ENCODE measurements at regions not wholly inside any gene's neighbourhood (a gene's known extent, or its start where the extent isn't known, plus 50 kb on each side); places are given as distances from the start of the nearest gene placed in this dataset.
"Not testable (repeated sequence)": the region's sequence is repeated elsewhere in the genome, so short reads cannot be mapped to it uniquely, and the experiment has no call there.

DNA sequence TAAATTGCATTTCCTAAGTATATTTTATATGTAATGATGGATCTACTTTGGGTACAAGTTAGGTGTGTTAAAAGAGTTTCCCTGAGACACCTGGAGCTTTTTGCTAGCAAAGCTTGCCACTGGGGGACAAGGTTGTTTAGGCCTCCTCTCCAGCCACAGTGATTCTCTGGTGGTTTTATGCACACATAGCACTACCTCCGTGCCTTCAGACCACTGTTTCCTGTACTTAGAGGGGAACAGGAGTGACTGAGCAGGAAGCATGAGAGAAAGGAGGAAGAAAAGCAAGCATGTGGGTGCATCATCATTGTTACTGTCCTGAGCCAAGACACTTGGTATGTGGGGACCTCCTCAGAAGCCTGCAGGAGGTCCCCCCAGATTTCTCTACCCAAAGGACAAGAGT, 272.1 kb downstream of the RASEF start:
- no peak for DNase-seq (ENCODE audit: low spot score)

DNA sequence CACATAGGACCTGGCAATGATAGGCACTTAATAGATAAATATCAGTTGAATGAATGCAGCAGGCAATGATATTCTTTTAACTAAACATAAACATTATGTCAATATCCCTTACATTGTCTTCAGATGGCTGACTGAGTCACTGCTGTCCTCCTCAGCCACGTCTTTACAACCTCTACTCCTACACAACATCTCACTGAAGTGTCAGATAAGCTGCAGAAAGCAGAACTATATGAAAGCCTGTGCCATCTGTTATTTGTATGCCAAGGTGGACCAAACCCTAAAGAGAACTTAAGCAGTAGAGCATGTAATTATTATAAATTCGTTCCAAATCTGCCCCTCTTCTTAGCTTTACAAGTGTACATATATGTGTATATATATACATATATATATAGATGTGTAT, 271.2 kb downstream of the RASEF start:
- DNase-seq (ENCODE audit: low spot score), result no peak

DNA sequence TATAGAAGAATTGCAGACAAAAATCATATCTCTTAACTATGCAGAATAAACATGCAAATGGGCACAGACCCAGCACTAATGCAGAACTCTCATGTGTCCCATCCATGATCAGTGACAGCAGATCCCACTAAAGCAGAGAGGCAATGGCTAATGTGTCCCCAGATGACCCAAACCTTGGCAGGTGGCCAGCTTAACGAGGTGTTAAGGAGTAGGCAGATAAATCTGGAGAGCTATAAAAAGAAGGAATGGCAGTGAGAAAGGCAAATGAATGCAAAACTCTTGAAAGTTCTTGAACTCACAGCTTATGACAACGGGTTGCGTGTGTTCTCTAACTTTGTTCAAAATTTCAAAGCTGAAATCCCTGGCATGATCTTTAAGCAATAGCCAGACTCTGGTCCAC, 265.4 kb downstream of the RASEF start:
- no peak for DNase-seq (ENCODE audit: low spot score)

DNA sequence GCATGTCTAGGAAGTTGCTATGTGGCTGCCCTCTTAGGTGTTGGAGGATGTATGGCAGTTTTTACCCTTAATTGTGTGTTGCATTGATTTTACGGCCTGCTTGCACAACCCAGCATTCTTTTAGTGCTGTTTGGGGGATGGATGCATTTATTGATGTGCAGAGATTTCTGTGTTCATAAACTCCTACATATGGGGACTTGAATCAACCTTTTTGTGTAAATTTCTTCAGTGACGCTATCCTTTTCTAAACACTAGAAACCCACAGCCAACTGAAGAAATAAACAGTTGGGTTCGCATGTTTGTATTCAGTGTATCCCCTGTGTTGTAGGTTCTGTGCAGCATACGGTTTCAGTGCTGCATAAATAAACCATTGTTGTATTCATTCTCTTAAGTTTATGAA, 263.7 kb downstream of the RASEF start:
- no peak for DNase-seq (ENCODE audit: low spot score)

DNA sequence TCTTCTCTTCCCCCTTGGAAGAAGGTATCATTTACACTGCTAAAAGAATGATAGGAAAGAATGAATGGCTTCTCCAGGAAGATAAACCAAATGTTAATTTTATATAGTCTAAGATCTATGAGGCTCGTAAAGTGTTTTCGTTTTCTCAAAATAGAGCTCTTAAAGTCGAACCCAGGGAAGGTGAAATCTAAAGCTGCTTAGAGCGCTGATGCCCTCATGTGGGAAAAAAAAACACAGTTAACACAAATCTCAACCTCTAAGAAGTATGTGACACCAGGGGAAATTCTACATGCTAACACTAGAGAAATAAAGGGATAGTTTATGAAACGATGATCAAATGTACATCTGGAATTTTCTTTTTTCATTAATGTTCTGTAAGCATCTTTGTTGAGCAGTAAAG, 257.9 kb downstream of the RASEF start:
- no peak for DNase-seq (ENCODE audit: low spot score)

DNA sequence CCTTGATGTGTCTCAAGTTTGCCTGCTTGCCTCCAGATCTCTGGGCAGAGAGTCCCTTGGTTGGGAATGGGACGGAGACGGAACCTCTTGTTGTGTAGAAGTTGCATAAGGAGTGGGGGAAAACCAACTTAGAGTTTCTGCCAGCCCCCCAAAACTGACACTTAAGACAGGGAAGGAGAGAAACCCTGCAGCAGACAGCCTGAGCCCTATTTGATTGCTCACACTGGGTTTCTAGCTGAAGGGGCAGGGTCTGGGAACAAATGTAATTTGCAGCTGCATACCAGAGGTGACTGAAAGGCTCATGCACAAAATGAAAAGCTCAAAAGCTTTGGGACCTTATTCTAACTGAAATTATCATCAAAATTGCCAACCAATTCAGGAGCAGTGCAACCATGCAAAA, 254.5 kb downstream of the RASEF start:
- no peak for DNase-seq (ENCODE audit: low spot score)

DNA sequence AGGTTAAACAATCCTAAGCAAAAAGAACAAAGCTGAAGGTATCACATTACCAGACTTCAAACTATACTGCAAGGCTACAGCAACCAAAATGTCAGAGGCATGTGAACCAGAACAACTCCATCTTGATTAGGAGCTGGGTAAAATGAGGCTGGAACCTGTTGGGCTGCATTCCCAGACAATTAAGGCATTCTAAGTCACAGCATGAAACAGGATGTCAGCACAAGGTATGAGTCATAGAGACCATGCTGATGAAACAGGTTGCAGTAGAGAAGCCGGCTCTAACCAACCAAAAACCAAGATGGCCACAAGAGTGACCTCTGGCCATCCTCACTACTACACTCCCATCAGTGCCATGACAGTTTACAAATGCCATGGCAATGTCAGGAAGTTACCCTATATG, 252.0 kb downstream of the RASEF start:
- DNase-seq (ENCODE audit: low spot score), result no peak

DNA sequence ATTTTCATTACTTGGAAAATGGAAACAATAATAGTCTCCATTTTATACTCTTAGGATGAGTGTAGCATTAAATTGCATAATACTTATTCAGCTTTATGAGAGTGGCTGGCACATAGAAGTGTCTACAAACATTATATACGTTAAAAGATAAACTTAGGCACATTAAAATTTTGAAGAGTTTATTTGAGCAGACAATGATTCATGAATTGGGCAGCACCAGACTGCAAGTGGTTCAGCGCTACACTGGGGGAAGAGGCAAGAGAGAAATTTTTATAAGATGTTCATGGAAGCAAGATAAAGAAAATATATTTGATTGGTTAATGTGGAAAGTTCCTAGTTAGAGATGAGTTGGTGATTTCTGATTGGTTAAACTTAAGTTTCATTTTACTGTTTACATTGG, 243.7 kb downstream of the RASEF start:
- no peak for DNase-seq (ENCODE audit: low spot score)

DNA sequence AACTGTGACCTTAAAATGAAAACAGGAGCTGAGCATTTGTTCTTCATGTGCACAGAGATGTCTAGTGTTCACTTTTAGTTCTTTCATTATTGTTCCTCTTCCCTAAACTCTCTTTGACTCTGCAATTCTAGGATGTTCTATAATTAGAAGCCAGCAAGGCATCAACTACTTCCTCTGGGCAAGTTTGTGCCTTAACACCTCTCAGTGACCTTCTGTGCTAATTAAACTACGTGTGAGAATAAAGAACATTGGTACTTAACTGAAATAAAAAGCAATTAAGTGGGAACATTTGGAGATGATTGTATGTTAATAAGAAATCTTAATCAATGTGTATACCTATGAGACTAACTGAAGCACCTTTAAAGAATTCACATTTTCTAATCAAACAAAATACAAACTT, 242.8 kb downstream of the RASEF start:
- DNase-seq (ENCODE audit: low spot score), result no peak

DNA sequence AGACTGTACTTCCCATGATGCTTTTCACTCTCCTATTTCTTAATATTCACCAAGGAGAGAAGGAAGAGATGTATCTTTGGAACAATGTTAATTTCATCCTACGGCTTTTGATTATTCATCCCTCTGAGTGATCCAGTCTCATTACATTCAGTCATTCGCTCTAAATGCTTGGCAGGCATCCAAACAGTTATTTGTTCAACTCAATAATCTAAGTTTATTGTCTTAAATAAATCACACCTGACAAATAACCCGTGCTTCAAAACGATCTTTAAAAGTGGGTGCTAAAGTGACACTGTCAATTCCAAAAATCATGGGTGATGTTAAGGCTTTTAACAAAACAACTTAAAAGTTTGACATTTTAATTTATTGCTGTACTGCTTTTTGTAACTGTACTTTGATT, 233.1 kb downstream of the RASEF start:
- no peak for DNase-seq (ENCODE audit: low spot score)

DNA sequence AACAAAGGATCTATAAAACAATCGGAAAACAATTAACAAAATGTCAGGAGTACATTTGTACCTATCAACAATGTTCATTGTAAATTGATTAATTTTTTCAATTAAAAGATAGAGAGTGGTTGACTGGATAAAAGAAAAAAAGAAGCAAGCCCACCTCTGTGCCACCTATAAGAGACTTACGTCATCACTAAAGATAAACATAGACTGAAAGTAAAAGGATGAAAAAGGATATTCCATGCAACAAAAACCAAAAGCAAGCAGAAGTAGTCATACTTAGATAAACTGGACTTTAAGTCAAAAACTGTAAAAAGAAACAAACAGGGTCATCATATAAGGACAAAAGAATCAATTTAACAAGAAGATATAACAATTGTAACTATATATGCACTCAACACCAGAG, 197.4 kb downstream of the RASEF start:
- no peak for DNase-seq (ENCODE audit: low spot score)

DNA sequence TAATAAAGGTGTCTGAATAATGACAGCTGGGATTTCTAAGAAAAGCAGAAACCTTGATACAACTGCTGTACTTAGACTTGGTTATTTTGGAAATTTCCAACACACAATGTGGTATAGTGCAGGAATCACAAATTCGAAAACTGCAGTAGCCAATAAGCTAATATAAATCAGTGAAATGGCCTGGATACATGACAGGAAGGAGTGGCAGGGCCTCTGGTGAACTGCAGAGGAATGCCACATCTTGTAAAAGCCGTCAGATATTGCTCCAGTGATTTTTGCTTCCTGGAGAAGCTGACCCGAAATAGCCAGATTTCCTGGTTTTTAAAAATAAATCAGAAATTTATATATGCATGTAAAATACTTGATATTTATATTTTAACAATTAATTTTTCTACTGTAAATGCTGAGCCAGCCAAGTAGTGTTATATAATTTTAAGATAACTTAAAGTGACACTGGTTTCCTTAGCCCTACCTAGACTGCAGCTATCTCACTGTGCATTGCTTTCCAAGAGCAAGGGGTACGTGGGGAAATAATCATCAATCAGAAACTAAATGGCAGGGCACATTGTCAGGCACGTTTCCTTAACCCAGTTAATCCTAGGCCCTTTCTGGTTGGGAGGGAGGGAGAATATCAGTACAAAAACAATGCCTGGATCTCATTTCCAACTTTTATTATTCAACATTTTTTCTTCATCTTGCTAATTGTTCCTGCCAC, 182.4 kb downstream of the RASEF start:
- DNase-seq (ENCODE audit: low spot score), result no peak

DNA sequence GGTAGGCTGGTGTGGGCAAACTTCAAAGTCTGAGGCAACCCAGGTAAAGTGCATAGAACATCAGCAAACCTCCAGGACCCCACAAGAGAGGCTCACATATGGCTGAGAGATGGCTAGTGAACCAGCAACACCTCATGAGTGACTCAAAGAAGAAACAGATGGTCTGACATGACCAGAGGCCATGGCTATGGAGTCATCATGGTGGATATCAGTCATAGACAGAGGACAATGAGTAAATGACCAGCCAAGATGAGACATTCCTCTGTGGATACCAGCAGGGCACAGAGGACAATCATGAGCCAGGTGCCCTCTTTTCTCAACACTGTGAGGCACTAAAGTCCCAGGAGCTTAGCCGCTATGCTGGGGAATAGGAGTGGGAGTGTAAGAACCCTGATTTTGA, 180.8 kb downstream of the RASEF start:
- no peak for DNase-seq (ENCODE audit: low spot score)

DNA sequence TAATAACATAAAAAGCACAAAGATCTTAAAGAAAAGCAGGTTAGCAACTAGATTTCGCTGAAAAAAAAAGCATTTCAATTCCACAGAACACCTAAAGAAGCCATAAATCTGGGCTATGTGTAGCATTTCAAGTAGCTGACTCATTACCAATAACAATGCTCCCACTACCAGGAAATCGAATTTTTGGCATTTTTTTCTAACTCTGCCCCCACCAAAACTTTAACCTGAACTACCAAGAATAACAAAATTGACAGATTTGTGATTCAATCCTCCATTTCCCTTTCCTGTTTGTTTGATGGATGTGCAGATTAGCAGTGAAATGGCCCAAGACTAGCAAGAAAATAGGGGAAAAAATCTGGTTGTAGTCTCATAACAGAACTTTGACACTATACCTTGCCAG, 180.2 kb downstream of the RASEF start:
- no peak for DNase-seq (ENCODE audit: low spot score)

DNA sequence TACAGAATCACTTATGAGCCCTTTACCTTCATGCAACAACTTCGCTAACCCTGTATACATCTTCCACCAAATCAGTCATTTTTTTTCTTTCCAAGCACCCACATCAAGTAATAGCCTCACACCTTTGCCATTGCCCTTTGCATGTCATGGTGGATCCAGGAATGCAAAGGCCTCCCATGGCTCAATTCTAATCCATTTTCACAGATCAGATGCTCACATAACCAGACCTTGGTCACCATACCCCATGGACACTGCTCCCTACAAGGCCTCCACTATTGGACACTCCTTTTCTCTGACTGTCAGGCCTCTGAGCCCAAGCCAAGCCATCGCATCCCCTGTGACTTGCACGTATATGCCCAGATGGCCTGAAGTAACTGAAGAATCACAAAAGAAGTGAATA, 179.5 kb downstream of the RASEF start:
- DNase-seq (ENCODE audit: low spot score), result no peak

DNA sequence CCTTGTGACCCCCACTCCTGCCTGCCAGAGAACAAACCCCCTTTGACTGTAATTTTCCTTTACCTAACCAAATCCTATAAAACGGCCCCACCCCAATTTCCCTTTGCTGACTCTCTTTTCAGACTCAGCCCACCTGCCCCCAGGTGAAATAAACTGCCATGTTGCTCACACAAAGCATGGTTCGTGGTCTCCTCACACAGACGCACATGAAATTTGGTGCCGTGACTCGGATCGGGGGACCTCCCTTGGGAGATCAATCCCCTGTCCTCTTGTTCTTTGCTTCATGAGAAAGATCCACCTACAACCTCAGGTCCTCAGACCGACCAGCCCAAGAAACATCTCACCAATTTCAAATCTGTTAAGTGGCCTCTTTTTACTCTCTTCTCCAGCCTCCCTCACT, 179.0 kb downstream of the RASEF start:
- not testable (repeated sequence) for DNase-seq (ENCODE audit: low spot score)

DNA sequence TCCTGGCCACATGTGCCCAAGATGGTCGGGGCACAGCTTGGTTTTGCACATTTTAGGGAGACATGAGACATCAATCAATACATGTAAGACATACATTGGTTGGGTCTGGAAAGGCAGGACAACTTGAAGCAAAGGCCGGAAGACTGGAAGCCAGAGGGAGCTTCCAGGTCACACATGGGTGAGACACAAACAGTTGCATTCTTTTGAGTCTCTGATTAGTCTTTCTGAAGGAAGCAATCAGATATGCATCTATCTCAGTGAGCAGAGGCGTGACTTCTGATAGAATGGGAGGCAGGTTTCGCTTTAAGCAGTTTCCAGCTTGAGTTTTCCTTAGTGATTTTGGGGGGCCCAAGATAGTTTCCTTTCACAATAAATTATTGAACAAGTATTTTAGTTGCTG, 172.5 kb downstream of the RASEF start:
- no peak for DNase-seq (ENCODE audit: low spot score)

DNA sequence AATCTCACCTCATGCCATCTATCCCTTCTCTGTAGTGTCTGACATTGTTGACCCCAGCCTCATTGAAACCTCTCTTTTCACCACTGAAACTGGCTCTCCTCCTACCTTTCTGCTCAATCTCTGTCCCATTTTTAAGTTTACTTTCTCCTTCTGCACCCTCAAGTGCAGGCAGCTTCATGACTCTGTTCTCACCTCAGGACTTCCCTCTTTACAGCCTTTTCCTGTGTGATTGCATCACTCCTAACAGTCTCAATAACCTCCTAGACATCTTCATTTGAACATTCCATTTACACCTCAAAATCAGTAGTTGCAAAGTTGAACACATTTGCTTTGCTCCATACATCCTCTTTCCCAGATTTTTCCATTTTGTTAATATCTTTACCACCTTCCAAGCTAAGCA, 172.1 kb downstream of the RASEF start:
- no peak for DNase-seq (ENCODE audit: low spot score)

DNA sequence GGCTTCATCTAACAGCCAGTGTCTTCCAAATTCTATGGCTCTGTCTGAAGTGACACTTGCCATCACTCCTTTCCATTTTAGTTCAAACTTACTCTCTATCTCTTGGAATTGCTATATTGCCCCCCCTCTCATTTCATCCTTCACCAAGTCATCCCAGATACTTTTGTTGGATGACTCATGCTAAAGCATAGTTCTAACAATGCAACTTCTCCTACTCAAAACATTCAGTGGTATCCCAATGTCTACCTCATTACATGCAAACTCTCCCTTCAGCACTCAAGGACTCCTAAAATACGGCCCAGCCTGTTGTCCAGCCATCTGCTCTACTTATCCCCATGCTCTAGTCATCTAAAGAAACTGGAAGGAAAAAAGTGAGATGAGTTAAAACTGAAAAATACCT, 171.6 kb downstream of the RASEF start:
- DNase-seq (ENCODE audit: low spot score), result no peak

DNA sequence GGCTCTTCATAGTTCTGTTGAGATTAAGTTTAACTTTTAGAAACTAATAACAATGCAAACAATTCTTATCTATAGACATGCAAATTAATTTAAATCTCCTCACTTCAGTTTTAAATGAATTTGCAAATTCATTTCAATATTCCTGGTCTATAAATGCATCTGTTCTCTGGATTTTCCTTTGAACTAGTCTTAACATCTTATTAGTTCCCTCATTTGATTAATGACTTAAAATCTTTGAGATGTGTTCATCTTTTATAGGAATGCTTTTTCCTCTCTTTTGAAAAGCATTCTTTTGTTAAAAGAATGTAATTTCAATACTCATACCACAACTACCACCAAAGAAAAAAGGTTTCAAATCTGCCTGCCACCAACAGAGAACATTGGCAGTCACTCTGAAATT, 169.4 kb downstream of the RASEF start:
- no peak for DNase-seq (ENCODE audit: low spot score)

DNA sequence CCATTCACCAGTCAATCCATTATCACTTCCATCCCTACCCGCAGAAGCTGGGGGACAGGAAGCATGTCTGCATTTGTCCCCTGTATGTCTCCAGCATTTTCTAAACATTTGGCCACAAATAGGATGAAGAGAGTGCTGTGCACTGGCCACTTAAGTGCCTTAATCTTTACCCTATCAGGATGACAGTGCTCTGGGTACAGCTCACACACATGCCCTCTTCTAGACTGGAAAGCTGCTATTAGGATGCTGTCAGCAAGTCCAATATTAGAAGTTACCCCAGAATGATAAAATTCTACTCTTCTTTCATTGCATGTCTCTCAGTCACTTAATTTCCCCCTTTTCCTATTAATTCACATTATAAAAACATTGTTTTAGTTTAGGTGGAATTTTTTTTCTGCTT, 168.4 kb downstream of the RASEF start:
- no peak for DNase-seq (ENCODE audit: low spot score)

DNA sequence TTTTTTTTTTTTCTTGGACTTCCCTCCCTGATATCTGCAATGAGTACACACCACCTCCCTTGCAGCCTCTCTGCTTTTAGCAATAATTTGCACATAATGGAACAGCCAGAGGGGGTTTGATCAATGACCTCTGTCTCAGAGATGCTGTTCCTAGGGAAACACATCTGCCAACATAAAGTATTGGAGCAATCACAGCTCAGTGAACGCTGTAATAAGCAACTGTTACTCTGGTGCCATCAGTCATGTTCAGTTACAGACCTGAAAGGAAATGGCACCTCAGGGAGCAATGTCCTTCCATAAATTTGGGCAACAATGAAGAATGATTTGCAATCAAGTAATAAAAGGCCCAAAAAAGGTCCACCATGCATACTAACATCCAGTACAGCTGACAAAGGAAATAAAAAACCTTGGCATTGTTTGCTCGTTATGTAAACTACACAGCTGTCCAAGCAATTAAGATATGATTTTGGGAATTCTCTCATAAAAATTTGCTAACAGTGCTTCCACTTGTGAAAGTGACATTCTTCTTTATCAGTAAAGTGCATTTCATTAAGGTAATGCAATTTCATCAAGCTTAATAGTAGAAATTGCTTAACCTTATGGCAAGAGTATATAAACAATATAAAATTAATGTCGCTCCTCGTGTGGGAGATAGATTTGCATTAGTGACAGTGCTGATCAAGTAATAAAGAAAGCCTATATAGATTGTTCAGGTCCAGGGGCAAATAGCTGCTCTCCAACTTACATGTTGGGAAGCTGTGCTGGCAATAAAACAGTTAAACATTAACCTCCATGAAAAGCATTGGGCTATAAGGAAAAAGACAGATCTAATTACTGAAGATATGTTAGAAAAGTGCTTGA, 167.8 kb downstream of the RASEF start:
- DNase-seq (ENCODE audit: low spot score), result no peak

DNA sequence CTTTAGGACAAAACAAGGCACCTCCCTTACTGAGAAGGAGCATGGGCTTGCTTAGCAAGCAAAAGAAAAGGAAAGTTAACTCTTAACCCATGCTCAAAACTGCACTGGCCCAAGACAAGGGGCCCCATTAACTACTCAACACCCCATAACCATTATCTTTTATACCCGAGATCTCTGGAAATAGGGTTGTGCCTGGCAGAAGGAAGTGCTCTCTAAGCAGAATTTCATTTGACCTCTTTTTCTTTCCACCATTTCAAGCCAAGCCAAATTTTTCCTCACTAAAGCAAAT, 167.2 kb downstream of the RASEF start:
- DNase-seq (ENCODE audit: low spot score), result no peak

DNA sequence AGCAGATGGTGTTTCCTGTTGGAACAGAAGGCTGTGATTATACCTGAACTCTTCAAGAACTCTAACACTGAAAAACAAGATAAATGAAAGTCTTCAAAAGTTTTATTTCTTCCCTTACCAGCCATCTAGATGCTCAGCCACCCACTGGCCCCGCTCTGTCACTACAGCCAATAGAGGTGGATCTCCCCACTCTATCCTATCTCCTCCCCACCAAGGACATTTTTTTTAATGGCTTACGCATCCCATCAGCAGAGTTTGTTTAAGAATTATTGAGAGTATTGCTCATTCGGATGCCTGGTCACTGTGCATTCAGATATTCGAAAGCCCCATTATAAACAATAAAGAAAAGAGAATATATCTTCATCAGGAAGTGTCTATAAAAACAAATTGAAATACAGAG, 159.4 kb downstream of the RASEF start:
- no peak for DNase-seq (ENCODE audit: low spot score)
